HG03159 (cell line): ENCODE measurements at regions not wholly inside any gene's neighbourhood (a gene's known extent, or its start where the extent isn't known, plus 50 kb on each side); places are given as distances from the start of the nearest gene placed in this dataset.
"Not testable (repeated sequence)": the region's sequence is repeated elsewhere in the genome, so short reads cannot be mapped to it uniquely, and the experiment has no call there.

Source experiments
- ATAC-seq: cut with Tn5 transposase; IDR thresholded peaks from one replicate; pipeline ENCODE4 v1.9.1; 2021; ENCODE audit warnings: mild to moderate bottlenecking, moderate library complexity; ENCODE audit not compliant: unreplicated experiment

DNA sequence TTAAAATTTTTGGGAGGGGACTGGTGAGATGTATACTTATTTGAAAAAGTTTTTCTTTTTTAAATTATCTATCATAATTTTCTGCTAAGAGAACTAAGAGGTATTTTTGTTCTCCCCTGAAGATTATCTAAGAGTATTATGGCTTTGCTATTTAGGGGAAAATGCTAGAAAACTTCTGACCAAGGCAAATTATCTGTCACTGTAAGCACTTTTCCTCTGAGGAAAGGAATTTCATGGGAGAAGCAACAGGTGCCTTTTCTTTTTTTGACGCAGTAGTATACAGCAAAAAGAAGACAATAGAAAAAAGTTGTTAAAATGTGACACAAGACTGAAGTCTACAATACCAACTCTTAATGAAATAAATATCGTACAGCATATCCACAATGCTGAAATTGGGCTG, 201.6 kb upstream of the NANOGP8 start:
- ATAC-seq = no peak

DNA sequence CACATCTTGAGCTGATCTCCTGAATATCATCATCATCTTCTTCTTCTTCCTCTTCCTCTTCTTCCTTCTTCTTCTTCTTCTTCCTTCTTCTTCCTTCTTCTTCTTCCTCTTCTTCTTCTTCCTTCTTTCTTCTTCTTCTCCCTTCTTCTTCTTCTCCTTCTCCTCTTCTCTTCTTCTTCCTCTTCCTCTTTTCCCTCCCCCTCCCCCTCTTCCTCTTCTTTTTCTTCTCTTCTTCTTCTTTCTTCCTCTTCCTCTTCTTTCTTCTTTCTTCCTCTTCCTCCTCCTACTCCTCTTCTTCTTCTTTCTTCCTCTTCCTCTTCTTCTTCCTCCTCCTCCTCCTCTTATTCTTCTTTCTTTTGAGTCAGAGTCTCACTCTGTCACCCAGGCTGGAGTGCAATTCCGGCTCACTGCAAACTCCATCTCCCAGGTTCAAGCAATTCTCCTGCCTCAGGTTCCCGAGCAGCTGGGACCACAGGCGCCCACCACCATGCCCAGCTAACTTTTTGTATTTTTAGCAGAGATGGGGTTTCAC, 197.9 kb upstream of the NANOGP8 start:
- ATAC-seq = no peak

DNA sequence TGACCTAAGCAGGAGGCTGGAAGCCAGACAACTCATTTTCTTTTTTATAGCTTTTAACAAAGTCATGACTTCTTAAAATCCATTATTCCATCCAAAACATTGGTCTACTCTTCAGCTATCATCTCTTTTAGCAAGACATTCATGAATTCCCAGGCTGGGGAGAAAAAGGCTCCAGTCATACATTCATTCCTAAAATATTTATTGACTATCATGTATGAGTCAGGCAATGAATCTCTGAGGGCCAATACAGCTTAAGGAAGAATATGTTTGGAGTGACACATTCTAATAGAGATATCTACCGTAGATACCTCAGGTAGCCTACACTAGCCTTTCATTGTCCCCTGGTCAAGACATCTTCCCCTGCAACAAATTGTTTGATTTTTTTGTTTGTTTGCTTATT, 196.4 kb upstream of the NANOGP8 start:
- no peak for ATAC-seq

DNA sequence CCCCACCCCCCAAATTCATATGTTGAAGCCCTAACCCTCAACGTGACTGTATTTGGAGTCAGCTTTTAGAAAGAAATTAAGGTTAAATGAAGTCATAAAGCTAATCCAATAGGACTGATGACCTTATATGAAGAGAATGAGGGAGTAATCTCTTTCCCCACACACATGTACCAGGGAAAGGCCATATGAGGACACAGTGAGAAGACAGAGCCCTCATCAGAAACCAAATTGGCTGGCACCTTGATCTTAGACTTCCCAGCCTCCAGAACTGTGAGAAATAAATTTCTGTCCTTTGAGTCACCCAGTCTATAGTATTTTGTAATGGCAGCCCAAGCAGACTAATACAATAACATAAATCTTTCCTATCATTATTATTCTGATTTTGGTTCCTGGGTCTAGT, 194.7 kb upstream of the NANOGP8 start:
- no peak for ATAC-seq

DNA sequence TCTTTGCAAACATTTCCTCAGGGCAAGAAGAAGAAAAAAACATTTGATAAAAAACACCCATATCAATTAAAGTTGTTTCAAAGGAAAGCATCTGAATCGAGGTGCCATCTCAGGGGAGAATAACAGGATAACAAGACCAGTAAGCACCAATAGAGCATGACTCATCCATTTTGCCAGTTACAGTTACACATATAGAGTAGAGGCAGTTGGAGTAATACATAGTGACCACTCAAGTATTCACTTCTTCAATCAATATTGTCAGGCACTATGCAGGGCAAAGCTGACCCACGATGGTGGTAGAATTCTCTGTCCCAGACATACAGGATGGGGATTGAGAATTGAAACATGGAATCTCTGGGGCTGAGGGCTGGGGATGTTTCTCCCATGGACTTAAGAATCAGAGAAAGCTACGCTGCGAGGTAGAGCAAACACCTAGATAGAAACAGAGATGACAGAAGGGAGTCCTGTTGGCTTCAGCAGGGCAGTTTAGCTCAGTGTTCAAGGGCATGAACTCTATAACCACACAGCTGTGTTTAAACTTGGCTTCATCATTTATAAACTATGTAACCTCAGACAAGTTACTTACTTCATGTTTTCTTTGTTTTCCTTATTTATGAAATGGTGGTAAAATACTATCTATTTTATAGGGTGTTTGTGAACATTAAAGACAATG, 186.4 kb upstream of the NANOGP8 start:
- no peak for ATAC-seq

DNA sequence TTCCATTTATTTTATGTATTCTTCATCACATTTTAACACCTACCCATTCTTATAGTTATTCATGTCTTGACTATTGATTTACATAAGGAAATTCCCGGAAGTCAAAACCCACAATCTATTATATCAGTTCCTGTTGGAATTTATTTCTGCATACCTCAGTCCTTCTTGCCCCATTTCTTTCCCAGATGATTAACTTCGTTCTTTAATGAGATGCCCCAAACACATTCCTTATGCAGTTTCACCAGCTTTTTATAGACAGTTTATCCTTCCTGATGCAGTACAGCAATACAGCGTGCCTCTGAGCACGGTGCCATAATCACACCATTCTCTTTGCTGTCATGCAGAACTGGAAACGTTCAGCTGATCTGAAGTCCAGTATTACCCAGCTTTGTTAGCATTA, 175.8 kb upstream of the NANOGP8 start:
- no peak for ATAC-seq

DNA sequence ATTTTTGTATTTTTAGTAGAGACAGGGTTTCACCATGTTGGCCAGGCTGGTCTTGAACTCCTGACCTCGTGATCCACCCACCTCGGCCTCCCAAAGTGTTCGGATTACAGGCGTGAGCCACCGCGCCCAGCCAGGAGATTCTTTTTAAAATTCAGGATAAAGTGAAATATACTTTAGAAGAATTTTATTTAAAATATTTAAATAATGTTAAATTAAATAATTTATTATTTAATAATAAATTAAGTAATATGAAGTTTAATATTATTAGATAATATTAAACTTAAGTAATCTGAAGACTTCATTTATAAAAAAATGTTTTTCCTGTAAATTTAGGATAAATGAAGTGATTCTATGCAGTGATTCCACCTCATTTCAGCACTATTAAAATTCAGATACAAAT, 175.2 kb upstream of the NANOGP8 start:
- not testable (repeated sequence) for ATAC-seq

DNA sequence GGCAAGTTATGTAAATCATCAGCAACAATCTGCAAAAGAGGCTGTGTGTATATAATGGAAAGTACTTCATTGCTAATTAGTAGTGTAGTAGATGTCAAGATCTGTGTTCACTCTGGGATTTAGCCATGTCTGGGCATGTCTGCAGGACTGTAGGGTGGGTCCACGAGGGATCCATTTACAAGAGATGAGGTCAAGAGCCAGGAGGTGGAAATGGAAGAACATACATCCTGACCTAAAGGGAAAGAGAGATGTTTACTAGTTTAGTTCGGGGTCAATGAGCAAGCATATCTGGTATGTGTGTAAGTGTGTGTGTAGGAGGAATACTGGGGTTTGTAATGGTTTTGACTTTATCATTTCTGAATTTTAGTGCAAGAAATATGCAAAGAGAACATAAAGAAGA, 171.5 kb upstream of the NANOGP8 start:
- ATAC-seq = no peak

DNA sequence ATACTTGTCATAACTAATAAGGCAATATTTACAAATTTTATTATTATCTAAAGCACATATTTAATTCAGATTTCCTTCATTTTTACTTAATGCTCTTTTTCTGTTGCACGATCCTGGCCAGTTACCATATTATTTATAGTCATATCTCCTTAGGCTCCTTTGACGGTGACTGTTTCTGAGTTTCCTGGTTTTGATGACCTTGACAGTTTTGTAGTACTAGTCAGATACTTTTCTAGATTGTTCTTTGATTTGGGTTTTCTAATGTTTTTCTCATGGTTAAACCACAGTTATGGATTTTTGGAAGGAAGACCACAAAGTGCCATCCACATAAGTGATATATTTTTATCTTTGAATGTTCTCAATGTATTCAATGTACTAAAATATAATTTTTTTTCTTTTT, 171.0 kb upstream of the NANOGP8 start:
- ATAC-seq = no peak

DNA sequence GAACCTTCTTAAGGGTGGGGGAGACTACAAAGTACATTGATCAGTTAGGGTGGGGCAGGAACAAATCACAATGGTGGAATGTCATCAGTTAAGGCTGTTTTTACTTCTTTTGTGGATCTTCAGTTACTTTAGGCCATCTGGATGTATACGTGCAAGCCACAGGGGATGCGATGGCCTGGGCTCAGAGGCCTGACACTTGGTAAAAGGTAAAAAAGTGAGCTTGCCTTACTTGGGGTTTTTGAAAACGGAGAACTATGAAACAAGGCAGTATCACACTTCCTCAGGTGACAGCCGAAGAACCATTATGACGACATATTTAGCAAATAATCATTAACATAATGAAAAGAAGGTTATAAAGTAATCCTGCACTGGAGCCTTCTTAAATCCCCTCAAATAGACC, 169.8 kb upstream of the NANOGP8 start:
- not testable (repeated sequence) for ATAC-seq

DNA sequence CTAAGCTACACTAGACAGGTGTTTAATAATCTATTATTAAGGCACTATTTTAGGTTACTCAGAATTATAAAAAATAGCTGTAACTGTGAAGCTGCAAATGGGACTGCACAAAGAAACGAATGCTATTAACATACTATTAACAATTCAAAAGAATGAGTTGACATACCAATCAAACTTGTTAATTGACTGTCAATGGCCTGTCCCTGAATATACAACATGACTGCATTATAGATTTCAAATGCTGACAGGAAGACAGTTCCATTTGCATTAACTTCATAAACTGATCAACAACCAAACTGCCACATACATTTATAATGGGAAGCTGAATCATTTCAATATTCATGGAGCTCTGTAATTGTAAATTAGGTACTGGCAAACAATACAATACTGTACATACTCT, 169.0 kb upstream of the NANOGP8 start:
- no peak for ATAC-seq

DNA sequence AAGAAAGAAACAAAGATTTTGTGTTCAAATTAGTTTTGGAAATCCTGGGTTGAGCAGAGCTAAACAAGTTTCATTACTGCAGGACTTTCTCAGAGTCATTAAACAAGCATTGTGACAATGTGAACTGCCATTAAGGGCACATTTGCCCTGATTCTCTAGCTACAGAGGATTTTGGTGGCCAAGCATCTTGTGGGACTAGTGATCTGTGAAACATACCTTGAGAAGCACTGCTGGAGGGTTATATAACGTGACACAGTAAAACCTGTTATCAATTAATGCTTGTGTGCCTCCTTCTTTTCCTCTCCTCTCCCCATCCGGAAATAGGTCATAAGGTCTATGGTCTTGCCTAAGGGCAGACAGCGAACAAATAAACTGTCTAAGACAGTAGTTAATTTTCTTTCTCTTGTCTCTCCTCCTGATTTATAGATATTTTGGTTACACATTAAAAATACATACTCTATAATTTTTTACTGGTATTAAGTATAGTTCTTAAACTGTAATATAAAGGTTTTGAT, 167.3 kb upstream of the NANOGP8 start:
- ATAC-seq = no peak

DNA sequence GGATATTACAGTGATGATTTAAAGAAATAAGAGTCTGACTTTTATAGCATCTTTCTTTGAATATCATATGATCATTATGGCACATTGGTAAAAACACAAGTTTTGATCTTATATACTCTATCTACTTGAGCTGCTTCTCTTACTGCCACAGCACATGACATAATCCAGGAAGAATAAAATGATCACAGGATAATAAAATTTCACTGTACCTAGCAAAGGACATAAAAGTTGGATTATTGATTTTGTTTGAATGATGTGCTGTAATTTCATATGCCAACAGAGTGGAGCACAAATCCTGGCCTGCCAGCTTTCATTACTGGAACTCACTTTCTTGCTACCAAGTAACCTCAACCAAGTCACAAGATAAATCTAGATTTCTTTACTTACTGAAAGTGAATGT, 162.1 kb upstream of the NANOGP8 start:
- no peak for ATAC-seq

DNA sequence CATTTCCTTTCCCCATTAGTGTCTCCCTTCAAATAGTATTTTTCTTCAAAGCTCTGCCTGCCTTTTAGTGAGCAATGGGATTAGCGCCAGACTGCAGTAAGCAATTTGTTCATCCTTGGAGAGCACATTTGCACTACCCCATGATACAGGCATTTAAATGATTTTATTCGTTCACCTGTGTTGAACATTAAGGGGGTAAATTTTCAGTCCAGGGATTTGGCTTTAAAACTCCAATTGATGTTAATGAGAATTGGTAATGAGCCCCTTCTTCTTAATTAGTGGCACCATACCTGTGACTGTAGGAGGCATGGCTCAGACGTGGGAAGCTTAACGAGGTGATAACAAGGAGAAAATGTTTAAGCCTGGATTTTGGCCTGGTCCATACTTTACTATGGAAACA, 161.4 kb upstream of the NANOGP8 start:
- ATAC-seq = no peak

DNA sequence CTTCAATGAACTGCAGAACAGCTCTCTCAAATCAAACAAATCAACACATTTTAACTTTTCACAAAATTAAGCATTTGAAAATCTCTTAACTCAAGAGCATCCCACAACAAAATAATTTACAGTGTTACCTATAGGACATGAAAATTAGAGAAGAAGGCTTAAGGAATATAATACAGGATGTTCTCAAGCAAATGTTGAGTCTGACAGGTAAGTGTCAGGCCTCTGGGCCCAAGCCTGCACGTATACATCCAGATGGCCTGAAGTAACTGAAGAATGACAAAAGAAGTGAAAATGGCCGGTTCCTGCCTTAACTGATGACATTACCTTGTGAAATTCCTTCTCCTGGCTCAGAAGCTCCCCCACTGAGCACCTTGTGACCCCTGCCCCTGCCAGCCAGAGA, 160.6 kb upstream of the NANOGP8 start:
- not testable (repeated sequence) for ATAC-seq

DNA sequence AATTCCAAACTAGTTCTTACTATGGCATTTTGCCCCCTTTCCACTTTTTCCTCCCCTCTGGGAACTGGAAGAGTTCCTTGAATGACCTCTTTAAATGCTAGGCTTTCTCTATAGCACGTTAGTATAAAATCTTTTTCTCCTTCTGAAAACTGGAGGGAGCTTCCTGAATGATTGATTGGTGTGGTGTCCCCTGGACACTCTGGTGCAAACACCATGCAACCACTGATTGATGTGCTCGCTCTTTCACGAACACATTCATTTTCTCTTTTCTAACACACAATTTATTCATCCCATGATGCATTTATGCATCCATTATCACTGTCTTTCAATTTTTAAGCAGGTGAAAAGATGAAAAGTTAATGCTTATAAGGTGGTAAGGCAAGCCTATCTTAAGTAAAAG, 159.1 kb upstream of the NANOGP8 start:
- ATAC-seq = no peak

DNA sequence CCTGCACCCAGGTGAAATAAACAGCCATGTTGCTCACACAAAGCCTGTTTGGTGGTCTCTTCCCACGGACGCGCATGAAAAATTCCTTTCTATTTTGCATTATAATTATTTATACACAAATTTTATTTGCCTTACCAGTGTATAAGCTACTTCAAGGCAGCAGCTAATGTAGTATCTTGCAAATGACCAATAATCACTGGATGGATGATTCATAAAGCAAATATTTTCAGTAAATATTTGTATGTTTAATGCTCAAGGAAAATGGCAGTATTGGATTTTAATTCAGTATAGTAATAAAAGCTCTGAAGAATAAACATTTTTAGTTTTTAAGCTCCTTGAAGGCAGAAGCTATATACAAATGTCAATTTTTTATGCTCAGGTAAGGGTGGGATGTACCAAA, 158.7 kb upstream of the NANOGP8 start:
- no peak for ATAC-seq

DNA sequence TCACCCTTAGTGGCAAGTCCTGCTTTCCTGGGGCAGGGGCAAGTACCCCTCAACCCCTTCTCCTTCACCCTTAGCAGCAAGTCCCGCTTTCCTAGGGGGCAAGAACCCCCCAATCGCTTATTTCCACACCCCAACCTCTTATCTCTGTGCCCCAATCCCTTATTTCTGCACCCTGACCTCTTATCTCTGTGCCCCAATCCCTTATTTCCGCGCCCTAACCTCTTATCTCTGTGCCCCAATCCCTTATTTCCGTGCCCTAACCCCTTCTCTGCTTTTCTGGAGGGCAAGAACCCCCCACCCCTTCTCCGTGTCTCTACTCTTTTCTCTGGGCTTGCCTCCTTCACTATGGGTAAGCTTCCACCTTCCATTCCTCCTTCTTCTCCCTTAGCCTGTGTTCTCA, 154.6 kb upstream of the NANOGP8 start:
- not testable (repeated sequence) for ATAC-seq

DNA sequence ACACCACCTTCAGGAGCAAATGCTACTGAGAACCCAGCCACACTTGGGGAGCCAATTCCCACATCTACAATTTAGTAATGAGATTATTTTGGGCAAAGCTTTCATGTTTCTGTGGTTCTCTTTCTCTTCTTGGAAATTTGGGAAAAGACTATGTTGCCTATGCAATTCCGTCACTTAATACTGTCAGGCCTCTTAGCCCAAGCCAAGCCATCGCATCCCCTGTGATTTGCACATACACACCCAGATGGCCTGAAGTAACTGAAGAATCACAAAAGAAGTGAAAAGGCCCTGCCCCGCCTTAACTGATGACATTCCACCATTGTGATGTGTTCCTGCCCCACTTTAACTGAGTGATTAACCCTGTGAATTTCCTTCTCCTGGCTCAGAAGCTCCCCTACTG, 153.4 kb upstream of the NANOGP8 start:
- ATAC-seq = not testable (repeated sequence)

DNA sequence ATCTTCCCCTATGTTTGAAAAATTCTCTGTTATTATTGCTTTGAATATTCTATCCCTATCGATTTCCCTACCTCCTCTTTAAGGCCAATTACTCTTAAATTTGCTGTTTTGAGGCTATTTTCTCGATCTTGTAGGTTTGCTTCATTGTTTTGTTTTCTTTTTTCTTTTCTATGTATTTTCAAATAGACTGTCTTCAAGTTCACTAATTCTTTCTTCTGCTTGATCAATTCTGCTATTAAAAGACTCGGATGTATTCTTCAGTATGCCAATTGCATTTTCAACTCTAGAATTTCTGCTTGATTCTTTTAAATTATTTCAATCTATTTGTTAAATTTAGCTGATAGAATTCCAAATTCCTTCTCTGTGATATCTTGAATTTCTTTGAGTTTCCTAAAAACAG, 144.0 kb upstream of the NANOGP8 start:
- ATAC-seq = no peak

DNA sequence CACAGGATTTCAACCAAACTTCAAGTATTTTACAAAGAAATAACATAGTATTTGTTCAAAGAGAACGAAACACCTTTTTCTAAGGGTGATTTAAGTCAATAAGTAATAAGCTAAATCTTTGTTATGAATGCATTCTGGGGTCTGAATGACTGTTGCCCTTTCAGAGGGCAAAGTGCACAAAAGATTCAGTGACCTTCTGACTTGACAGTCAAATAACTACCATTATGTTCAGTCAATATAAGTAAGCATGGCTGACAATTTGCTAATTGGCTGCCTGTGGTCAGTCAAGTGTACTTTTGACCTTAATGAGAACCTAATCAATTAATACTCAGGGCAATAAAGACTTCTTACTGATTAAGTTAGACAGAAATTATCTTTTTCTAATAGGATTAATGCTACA, 133.1 kb upstream of the NANOGP8 start:
- no peak for ATAC-seq

DNA sequence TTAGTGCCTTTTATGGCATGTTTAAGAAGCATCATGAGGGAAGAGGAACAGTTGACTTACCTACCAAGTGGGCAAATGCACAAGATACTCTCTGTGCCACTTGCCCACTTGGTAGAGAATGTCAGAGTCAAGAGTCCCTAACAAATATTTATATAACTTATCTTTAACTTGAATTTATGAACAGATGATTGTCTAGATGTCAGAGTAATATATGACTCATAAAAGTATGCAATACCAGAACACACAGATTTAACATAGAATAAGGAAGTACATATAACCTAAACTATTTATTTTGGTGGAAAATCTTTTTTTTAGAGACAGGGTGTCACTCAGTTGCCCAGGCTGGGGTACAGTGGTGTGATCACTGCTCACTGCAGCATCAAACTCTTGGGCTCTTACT, 130.0 kb upstream of the NANOGP8 start:
- no peak for ATAC-seq
